Central memory CD8-positive, alpha-beta T cell (primary cell): ENCODE measurements at regions not wholly inside any gene's neighbourhood (a gene's known extent, or its start where the extent isn't known, plus 50 kb on each side); places are given as distances from the start of the nearest gene placed in this dataset.

Experiments
- ATAC-seq: fragments of 150-1000 bp; cut with Tn5 transposase; replicated peaks from 2 replicates; pipeline ENCODE4 v1.10.0; 2022; ENCODE audit warnings: mild to moderate bottlenecking, moderate FRiP score, moderate number of reproducible peaks; ENCODE audit not compliant: poor library complexity, severe bottlenecking; ENCODE audit errors: extremely low read depth
- DNase-seq, 2 donors: peaks; one replicate each; pipeline ENCODE4 v3.0.0; 2021; ENCODE audit warnings: low spot score in 2 of 2
- H3K27ac Mint-ChIP-seq: one replicate; pipeline ENCODE4 v1.8.0; 2022; ENCODE audit warnings: low read depth, mild to moderate bottlenecking, moderate library complexity, mixed read lengths
- H3K27me3 Mint-ChIP-seq: one replicate; pipeline ENCODE4 v1.8.0; 2022; ENCODE audit warnings: mixed read lengths
- H3K36me3 Mint-ChIP-seq: one replicate; pipeline ENCODE4 v1.8.0; 2022; ENCODE audit warnings: mild to moderate bottlenecking, moderate library complexity, mixed read lengths; ENCODE audit not compliant: insufficient read depth
- H3K4me1 Mint-ChIP-seq: one replicate; pipeline ENCODE4 v1.8.0; 2022; ENCODE audit warnings: mixed read lengths
- H3K4me3 Mint-ChIP-seq: one replicate; pipeline ENCODE4 v1.8.0; 2022; ENCODE audit warnings: mild to moderate bottlenecking, moderate library complexity, mixed read lengths
- H3K9me3 Mint-ChIP-seq: one replicate; pipeline ENCODE4 v1.8.0; 2022; ENCODE audit warnings: mixed read lengths

DNA sequence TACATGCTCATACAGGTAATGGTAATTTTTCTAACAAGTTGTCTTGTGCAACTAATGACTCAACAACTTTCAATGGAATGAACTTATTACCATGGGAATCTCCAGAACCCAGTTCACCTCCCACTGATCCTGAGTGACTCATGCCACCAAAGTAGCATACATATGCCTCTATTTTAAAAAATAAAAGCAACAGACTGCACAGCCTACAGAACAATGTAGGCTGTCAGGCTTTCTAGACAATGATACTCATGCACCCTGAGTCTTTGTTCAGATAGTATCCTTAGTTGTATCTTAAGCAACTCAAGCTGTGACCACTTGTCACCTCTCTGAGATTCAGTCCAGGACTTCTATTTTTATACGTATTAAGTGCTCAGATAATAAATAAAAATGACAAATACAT, 531.0 kb upstream of the SETBP1 start:
- H3K36me3 Mint-ChIP-seq, result no peaks in the 10 kb centered on the region

DNA sequence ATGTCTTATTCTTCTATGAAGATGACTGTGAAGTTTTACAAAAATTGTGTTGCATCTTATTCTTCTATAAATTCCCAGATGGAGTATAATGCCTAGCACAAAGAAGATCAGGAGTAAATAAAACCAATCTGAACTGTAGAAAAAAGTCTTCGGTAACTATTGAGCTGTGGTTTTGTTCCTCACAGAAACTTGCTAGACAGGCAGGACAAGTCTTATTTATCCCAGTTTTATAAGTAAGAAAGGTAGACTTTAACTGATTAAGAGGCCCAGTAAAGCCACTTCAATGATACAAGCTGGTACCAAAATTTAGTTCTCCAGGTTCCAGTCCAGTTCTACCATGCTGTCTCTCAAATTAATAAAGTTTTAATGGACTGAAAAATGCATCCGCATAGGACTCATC, 526.7 kb upstream of the SETBP1 start:
- Mint-ChIP-seq H3K4me3 (no peak overlapping the region), H3K36me3 (no peaks in the 10 kb centered on the region), H3K27ac (no peak overlapping the region), H3K27me3 (no peaks in the 10 kb centered on the region), H3K9me3 (no peaks in the 10 kb centered on the region), H3K4me1 (no peaks in the 10 kb centered on the region)
- DNase-seq (no peak), ATAC-seq (no peak)

More for the DNA sequence above, 531.0 kb upstream of the SETBP1 start:
- H3K4me1 Mint-ChIP-seq, result no peaks in the 10 kb centered on the region
- ATAC-seq, result no peak
- H3K4me3 Mint-ChIP-seq, result no peak overlapping the region
- H3K27me3 Mint-ChIP-seq, result no peaks in the 10 kb centered on the region
- no peak for DNase-seq
- no peaks in the 10 kb centered on the region for H3K9me3 Mint-ChIP-seq
- no peak overlapping the region for H3K27ac Mint-ChIP-seq

DNA sequence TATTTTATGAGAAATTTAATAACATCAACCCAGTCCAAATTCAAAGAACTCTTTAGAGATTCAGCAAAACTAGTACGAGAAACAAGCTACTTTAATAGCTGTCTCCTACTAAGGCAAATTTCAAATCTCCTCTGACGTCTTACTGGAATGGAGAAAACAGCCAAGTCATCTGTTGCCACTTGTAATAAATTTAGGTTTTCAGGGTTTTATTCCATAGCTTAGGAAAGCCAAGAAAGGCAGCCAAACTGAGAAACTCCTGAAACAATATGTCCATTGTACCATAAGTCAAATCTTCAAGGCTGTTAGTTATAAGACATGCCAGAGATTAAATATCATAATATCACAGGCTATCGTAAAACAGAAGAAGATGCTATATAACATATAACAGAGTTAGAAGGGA, 524.6 kb upstream of the SETBP1 start:
- Mint-ChIP-seq H3K4me3 (no peak overlapping the region), H3K36me3 (no peaks in the 10 kb centered on the region), H3K4me1 (no peaks in the 10 kb centered on the region), H3K27ac (no peak overlapping the region), H3K9me3 (no peaks in the 10 kb centered on the region), H3K27me3 (no peaks in the 10 kb centered on the region)
- ATAC-seq (no peak), DNase-seq (no peak)

DNA sequence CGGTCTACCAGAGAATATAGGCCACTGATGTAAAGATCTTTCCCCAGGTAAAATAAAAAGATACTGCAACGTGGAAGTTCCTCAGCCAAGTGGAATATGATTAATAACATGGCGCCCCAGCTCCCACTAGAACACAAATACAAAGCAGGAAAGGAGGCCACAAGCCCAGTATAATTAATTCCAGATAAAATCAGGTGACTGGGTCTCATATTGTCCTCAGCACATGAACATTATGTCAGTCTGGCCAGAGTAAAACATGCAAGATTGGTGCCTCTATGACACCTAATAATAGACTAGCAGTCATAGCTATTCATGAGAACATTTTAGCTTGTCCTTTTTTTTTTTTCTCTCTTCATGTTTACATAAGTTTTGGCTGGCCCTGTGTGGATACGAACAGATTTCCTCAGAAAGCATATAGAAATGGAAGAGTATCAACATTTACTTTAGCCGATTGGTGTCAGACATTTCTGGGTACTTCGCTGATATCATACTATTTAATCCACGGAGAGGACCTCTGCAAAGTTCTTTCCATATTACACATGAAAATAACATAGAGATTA, 523.8 kb upstream of the SETBP1 start:
- no peaks in the 10 kb centered on the region for H3K4me1 Mint-ChIP-seq
- H3K4me3 Mint-ChIP-seq, result no peak overlapping the region
- H3K36me3 Mint-ChIP-seq, result no peaks in the 10 kb centered on the region
- ATAC-seq (no peak), DNase-seq (no peak)
- H3K27me3 Mint-ChIP-seq, result no peaks in the 10 kb centered on the region
- no peak overlapping the region for H3K27ac Mint-ChIP-seq
- no peaks in the 10 kb centered on the region for H3K9me3 Mint-ChIP-seq

DNA sequence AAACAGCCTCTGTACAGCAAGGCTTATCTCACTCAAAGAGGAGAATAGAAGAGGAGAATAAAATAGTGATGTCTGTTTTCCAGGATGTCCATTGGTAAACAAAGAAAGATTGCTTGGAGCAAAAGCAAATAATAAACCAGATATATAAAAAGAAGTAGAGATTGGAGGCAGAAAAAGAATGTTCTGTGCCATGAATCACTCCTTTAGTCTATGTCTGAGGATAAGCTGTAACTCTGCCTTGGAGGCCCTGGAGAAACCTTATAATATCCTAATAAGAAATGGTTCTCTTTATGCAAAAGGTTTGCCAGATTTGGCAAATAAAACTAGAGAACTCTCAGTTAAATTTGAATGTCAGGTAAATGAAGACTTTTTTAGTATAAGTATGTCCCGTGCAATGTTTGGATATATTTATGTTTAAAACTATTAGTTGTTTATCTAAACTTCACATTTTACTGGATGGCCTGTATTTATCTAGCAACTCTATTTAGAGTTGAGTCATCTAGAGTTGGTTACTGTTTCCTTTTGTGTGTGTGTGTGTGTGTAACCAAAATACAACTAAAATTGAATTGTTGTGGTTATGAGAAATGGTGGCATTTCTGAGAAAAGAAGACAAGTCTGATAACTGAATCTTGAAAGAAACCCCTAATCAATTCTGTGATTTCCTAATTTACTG, 510.3 kb upstream of the SETBP1 start:
- H3K4me3 Mint-ChIP-seq, result no peak overlapping the region
- DNase-seq, result no peak
- H3K4me1 Mint-ChIP-seq, result no peaks in the 10 kb centered on the region
- H3K27ac Mint-ChIP-seq, result no peak overlapping the region
- peaks cover 11% of the 10 kb centered on the region for H3K9me3 Mint-ChIP-seq
- no peak for ATAC-seq
- H3K27me3 Mint-ChIP-seq, result no peaks in the 10 kb centered on the region
- no peaks in the 10 kb centered on the region for H3K36me3 Mint-ChIP-seq

DNA sequence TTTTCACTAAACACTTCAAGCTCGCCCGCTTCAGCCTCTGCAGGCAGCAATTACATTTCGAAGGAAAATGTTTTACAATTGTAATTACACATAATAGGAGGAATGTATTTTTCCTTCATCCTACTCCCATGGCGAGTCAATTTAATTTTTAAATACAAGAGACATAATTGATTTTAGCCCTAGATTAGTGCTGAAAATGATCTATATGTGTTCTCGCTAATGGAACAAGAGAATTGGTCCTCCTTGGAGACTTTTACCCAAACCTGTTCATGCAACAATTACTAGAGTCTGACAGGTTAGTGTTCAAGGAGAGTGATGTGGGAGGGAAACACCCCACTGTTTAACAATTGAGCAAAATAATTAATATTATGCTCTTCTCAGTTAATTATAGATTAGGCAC, 509.4 kb upstream of the SETBP1 start:
- Mint-ChIP-seq H3K9me3 (peaks cover 11% of the 10 kb centered on the region), H3K36me3 (no peaks in the 10 kb centered on the region), H3K27ac (no peak overlapping the region), H3K27me3 (no peaks in the 10 kb centered on the region), H3K4me1 (no peaks in the 10 kb centered on the region), H3K4me3 (no peak overlapping the region)
- ATAC-seq (no peak), DNase-seq (no peak)

DNA sequence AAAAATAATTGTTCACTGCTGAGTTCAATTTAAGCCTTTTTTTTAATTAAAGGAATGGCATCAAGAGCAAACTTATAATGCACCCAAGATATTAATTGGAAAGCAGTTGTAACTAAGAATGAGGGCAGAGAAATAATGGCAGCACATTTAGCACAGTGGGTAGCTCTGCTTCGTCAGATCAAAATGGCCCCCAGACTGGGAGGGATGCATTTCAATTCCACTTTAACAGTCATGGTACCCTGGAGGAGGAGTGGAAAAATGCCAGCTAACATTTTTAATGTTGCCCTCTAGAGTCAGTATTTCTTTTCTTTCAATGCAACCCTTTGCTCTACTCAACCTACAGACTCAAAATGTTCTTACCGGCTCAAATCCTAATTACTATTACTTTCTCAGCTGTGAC, 504.8 kb upstream of the SETBP1 start:
- no peak for ATAC-seq
- H3K9me3 Mint-ChIP-seq, result peaks cover 5% of the 10 kb centered on the region
- no peak overlapping the region for H3K27ac Mint-ChIP-seq
- H3K4me1 Mint-ChIP-seq, result no peaks in the 10 kb centered on the region
- no peaks in the 10 kb centered on the region for H3K27me3 Mint-ChIP-seq
- no peaks in the 10 kb centered on the region for H3K36me3 Mint-ChIP-seq
- H3K4me3 Mint-ChIP-seq, result no peak overlapping the region
- no peak for DNase-seq

DNA sequence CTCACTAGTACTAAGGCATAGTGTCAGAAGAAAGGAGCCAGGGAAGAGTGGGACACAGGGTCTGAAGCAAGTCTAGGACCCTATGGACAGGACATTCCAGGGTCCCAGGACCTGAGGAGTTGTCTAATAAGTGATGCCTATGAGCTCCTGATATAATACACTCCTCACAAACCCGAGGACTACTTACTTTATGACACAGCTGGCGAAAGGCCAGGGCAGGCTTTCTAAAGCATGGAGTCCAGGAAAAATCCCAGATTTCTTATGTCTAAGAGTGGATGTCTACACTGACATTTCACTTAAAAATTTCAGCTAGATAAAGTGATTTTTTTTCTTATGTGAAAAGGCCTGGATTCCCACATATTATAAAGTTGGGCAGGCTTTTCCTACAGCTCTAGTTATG, 502.2 kb upstream of the SETBP1 start:
- DNase-seq, result no peak
- H3K36me3 Mint-ChIP-seq, result no peaks in the 10 kb centered on the region
- no peak overlapping the region for H3K4me3 Mint-ChIP-seq
- no peak for ATAC-seq
- peaks cover 5% of the 10 kb centered on the region for H3K9me3 Mint-ChIP-seq
- H3K27ac Mint-ChIP-seq, result no peak overlapping the region
- H3K4me1 Mint-ChIP-seq, result no peaks in the 10 kb centered on the region
- no peaks in the 10 kb centered on the region for H3K27me3 Mint-ChIP-seq

DNA sequence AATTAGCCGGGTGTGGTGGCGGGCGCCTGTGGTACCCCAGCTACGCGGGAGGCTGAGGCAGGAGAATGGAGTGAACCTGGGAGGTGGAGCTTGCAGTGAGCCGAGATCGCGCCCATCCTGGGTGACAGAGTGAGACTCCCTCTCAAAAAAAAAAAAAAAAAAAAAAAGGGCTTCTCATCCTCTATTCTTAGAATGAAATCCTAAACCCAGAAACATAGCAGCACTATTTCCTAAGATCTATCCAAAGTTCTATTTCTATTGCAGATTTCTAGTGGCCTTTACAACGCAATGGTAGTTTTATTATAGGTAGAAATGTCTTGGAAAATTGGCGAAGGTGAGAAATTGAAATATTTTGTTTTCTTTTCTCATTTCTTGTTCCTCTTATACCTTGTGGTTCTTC, 501.0 kb upstream of the SETBP1 start:
- no peak overlapping the region for H3K27ac Mint-ChIP-seq
- H3K9me3 Mint-ChIP-seq, result peaks cover under 1% of the 10 kb centered on the region
- no peaks in the 10 kb centered on the region for H3K4me1 Mint-ChIP-seq
- no peak for DNase-seq
- H3K4me3 Mint-ChIP-seq, result no peak overlapping the region
- H3K27me3 Mint-ChIP-seq, result no peaks in the 10 kb centered on the region
- H3K36me3 Mint-ChIP-seq, result no peaks in the 10 kb centered on the region
- ATAC-seq, result no peak

DNA sequence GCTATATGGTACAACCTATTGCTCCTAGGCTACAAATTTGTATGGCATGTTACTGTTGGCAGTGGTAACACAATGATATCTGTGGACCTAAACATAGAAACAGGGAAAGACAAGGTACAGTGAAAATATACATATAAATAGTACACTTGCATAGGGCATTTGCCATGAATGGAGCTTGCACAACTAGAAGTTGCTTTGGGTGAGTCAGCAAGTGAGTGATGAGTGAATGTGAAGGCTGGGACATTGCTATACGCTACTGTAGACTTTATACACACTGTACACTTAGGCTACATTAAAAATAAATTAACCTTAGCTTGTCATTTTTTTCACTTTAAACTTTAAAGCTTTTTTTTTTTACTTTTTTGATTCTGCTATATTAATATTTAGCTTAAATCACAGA, 500.0 kb upstream of the SETBP1 start:
- H3K27me3 Mint-ChIP-seq, result no peaks in the 10 kb centered on the region
- H3K4me3 Mint-ChIP-seq, result no peak overlapping the region
- peaks cover under 1% of the 10 kb centered on the region for H3K9me3 Mint-ChIP-seq
- H3K36me3 Mint-ChIP-seq, result no peaks in the 10 kb centered on the region
- no peaks in the 10 kb centered on the region for H3K4me1 Mint-ChIP-seq
- no peak for ATAC-seq
- H3K27ac Mint-ChIP-seq, result no peak overlapping the region
- DNase-seq, result no peak

DNA sequence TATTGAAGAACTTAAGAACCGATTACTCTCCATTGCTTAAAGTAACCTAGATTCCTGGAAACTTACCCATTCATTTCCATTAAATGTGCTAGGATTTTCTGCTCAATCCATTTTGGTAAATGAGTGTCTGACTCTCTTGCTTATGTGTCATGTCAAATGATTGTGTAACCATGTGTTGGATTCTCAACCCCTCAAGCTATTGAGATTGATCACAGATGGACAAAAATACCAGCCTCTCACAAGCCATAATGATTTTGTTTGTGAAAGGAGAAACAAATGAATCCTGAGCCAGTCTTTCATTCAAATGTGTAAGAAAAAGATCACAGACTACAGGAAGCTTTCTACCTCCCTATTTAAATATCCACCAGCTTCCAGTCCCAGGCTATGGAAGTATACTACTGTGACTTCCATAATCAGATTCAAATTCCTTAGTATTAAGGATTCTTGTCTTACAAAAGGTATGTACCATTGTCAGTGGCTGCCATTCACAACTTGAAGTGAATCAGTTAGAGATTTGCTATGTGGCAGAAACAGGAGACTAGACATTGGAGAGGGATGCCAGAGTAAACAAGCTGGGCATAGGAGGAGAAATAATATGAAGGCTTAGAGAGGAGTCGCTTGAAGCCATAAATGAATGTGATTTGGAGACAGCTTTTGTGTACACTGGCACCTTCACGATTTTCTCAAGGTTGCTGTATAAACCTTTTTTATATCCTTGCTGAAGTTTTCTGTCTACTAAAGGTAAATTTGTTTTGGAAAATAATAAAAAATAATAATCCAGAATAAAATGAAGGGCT, 498.5 kb upstream of the SETBP1 start:
- ATAC-seq (no peak), DNase-seq (no peak)
- Mint-ChIP-seq H3K4me1 (no peaks in the 10 kb centered on the region), H3K36me3 (no peaks in the 10 kb centered on the region), H3K4me3 (no peak overlapping the region), H3K27me3 (no peaks in the 10 kb centered on the region), H3K27ac (no peak overlapping the region), H3K9me3 (peaks cover 6% of the 10 kb centered on the region)

DNA sequence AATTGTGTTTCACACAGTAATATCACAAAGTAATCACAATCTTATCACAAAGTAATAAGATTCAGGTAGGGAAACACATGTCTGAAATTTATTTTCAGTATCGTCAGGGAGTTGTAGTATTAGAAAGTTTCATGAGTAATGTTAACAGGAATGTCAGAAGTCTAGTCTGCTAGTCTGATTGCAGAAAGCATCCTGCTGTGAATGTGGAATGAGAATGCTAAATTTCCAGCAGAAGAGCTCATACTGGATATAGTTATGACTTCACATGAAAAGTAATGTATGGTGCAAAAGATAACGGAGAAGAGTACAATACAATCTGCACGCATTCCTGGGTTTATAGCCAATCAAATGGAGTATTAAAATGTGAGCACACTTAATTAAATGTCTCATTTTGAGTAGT, 494.7 kb upstream of the SETBP1 start:
- Mint-ChIP-seq H3K36me3 (no peaks in the 10 kb centered on the region), H3K9me3 (peaks cover 6% of the 10 kb centered on the region), H3K27ac (no peak overlapping the region), H3K4me3 (no peak overlapping the region), H3K27me3 (no peaks in the 10 kb centered on the region), H3K4me1 (no peaks in the 10 kb centered on the region)
- no peak for DNase-seq
- ATAC-seq, result no peak

DNA sequence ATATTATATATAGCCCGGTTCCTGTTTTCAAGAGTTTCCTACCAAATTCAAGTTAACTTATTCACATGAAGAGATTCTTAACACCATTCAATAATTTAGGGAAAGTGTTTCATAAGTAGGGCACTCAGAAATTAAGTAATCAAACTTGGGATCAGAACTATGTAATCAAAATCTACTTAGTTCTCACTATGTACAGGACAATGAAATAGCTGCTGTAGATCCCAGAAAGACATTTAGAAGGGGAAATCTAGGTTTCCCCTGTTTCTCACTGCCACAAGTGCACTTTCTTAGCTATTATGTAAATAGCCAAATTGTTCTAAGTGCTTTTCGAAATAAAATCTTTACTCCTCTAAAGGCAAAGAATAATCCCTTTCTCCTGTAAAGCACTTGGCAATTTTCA, 493.6 kb upstream of the SETBP1 start:
- H3K4me1 Mint-ChIP-seq, result no peaks in the 10 kb centered on the region
- H3K27me3 Mint-ChIP-seq, result no peaks in the 10 kb centered on the region
- H3K27ac Mint-ChIP-seq, result no peak overlapping the region
- DNase-seq (no peak), ATAC-seq (no peak)
- no peaks in the 10 kb centered on the region for H3K36me3 Mint-ChIP-seq
- H3K4me3 Mint-ChIP-seq, result no peak overlapping the region
- peaks cover 6% of the 10 kb centered on the region for H3K9me3 Mint-ChIP-seq
